ENCODE measurements at regions not wholly inside any gene's neighbourhood (a gene's known extent, or its start where the extent isn't known, plus 50 kb on each side); places are given as distances from the start of the nearest gene placed in this dataset.
A peak's percentile ranks its signal among the peaks of the same experiment; 100 is the strongest.

DNA sequence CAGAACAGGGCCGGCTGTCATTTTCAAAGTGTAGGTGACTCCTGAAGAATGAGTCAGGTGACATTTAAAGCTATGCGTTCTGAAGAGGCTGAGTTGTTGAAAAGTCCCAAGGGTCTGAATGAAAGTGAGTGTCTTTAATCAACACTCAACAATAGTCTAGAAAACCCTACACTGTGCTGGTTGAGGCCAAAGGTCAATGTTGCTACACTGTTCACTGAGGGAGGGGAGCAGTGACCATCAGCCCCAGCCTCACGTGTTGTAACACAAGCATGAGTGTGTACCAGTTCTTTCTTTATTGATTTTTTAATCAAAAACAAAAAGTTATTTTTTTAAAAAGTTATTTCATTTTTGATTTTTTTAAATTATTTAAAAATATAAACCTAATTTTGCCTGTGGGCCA, 418.8 kb upstream of the LRFN5 start:
- Histone ChIP-seq H3K9me2 (replicated peaks; ENCODE audit: insufficient read depth, low read length) (no peaks in the 10 kb centered on the region), H3K4me2 (ENCODE audit: low read depth, low read length, poor library complexity, severe bottlenecking) (no peak overlapping the region), H3K9ac (ENCODE audit: low read length) (no peak overlapping the region), H3K79me2 (ENCODE audit: insufficient read depth, low read length) (no peaks in the 10 kb centered on the region), H4K20me1 (ENCODE audit: low read depth, low read length) (no peaks in the 10 kb centered on the region), H3K27me3 (ENCODE audit: low read length) (no peaks in the 10 kb centered on the region), H3K27ac (ENCODE audit: low read depth, low read length) (no peak overlapping the region), H3K36me3 (ENCODE audit: low read length) (no peaks in the 10 kb centered on the region), H2AFZ (ENCODE audit: low read depth, low read length, severe bottlenecking) (no peak overlapping the region), H3K4me3 (ENCODE audit: insufficient read depth, low read length, poor library complexity, severe bottlenecking) (no peak overlapping the region), H3K9me3 (ENCODE audit: insufficient read depth, low read length) (no peaks in the 10 kb centered on the region), H3F3A (ENCODE audit: insufficient read depth) (no peaks in the 10 kb centered on the region)
- TF ChIP-seq, protein P1, sequence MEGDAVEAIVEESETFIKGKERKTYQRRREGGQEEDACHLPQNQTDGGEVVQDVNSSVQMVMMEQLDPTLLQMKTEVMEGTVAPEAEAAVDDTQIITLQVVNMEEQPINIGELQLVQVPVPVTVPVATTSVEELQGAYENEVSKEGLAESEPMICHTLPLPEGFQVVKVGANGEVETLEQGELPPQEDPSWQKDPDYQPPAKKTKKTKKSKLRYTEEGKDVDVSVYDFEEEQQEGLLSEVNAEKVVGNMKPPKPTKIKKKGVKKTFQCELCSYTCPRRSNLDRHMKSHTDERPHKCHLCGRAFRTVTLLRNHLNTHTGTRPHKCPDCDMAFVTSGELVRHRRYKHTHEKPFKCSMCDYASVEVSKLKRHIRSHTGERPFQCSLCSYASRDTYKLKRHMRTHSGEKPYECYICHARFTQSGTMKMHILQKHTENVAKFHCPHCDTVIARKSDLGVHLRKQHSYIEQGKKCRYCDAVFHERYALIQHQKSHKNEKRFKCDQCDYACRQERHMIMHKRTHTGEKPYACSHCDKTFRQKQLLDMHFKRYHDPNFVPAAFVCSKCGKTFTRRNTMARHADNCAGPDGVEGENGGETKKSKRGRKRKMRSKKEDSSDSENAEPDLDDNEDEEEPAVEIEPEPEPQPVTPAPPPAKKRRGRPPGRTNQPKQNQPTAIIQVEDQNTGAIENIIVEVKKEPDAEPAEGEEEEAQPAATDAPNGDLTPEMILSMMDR (IDR thresholded peaks at IDR 0.05; ENCODE audit: insufficient read depth, low read length, poor library complexity, severe bottlenecking), result no peak
- TF ChIP-seq EZH2phosphoT487 (conservative IDR thresholded peaks at IDR 0.05; ENCODE audit: low read length), result no peak

DNA sequence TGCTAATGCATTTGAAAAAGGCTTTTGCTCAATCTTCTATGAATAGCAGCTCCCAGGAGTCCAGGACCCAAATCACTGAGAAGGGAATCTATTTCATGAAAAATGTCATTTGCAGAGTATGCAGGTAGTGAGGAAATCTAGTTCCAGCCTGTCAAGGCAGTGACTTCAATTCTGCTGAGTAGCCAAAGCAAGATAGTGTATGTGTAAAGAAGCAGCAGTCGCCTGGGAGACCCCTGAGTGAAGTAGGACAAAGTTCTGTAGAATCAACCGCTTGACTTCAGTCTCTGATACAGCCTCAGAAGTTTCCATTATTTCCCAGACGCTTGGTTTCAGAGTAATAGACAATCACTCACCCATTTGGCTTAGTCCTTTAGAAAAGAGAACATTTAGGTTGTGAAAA, 435.6 kb upstream of the LRFN5 start:
- H3K4me2 ChIP-seq (ENCODE audit: low read depth, low read length, poor library complexity, severe bottlenecking), result no peak overlapping the region
- H3K4me3 ChIP-seq (ENCODE audit: insufficient read depth, low read length, poor library complexity, severe bottlenecking), result no peak overlapping the region
- TF ChIP-seq, protein P1 (IDR thresholded peaks at IDR 0.05; ENCODE audit: insufficient read depth, low read length, poor library complexity, severe bottlenecking), result no peak
- TF ChIP-seq EZH2phosphoT487 (conservative IDR thresholded peaks at IDR 0.05; ENCODE audit: low read length), result no peak
- H2AFZ ChIP-seq (ENCODE audit: low read depth, low read length, severe bottlenecking), result peak overlapping the region; percentile 57
- H3K9me2 ChIP-seq (replicated peaks; ENCODE audit: insufficient read depth, low read length), result no peaks in the 10 kb centered on the region
- H3F3A ChIP-seq (ENCODE audit: insufficient read depth), result no peaks in the 10 kb centered on the region
- H3K36me3 ChIP-seq (ENCODE audit: low read length), result no peaks in the 10 kb centered on the region
- H3K9ac ChIP-seq (ENCODE audit: low read length), result no peak overlapping the region
- H3K79me2 ChIP-seq (ENCODE audit: insufficient read depth, low read length), result no peaks in the 10 kb centered on the region
- H4K20me1 ChIP-seq (ENCODE audit: low read depth, low read length), result no peaks in the 10 kb centered on the region
- H3K9me3 ChIP-seq (ENCODE audit: insufficient read depth, low read length), result no peaks in the 10 kb centered on the region
- H3K27me3 ChIP-seq (ENCODE audit: low read length), result no peaks in the 10 kb centered on the region
- no peak overlapping the region for H3K27ac ChIP-seq (ENCODE audit: low read depth, low read length)

DNA sequence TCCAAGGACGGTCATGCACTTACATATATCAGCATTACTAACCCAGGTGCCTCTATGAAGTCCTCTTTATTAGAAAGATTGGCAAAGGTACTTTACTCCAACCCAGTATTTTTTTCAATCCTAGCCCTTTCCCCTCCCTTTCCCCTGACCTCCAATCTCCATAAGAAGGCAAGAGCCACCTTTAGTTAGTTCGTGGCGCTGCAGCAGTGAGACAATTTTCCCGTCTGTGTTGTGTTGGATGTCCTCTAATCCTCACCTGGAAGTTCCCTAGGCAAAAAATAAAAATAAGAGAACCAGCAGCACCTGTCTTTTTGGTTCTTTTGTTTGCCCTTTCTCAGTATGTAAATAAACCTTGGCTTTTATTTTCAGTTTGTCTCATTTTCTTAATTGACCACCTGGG, 439.6 kb upstream of the LRFN5 start:
- H3K4me3 ChIP-seq (ENCODE audit: insufficient read depth, low read length, poor library complexity, severe bottlenecking), result no peak overlapping the region
- H3K27ac ChIP-seq (ENCODE audit: low read depth, low read length), result no peak overlapping the region
- no peak for TF ChIP-seq EZH2phosphoT487 (conservative IDR thresholded peaks at IDR 0.05; ENCODE audit: low read length)
- TF ChIP-seq, protein P1 (IDR thresholded peaks at IDR 0.05; ENCODE audit: insufficient read depth, low read length, poor library complexity, severe bottlenecking), result no peak
- H4K20me1 ChIP-seq (ENCODE audit: low read depth, low read length), result no peaks in the 10 kb centered on the region
- H3K4me2 ChIP-seq (ENCODE audit: low read depth, low read length, poor library complexity, severe bottlenecking), result peak overlapping the region; percentile 20
- no peaks in the 10 kb centered on the region for H3K79me2 ChIP-seq (ENCODE audit: insufficient read depth, low read length)
- H3K9me2 ChIP-seq (replicated peaks; ENCODE audit: insufficient read depth, low read length), result no peaks in the 10 kb centered on the region
- H3K9me3 ChIP-seq (ENCODE audit: insufficient read depth, low read length), result no peaks in the 10 kb centered on the region
- no peak overlapping the region for H3K9ac ChIP-seq (ENCODE audit: low read length)
- H3K27me3 ChIP-seq (ENCODE audit: low read length), result no peaks in the 10 kb centered on the region
- H3F3A ChIP-seq (ENCODE audit: insufficient read depth), result no peaks in the 10 kb centered on the region
- H3K36me3 ChIP-seq (ENCODE audit: low read length), result no peaks in the 10 kb centered on the region
- H2AFZ ChIP-seq (ENCODE audit: low read depth, low read length, severe bottlenecking), result peak overlapping the region; percentile 74
